HG03354 (cell line): ENCODE measurements at regions not wholly inside any gene's neighbourhood (a gene's known extent, or its start where the extent isn't known, plus 50 kb on each side); places are given as distances from the start of the nearest gene placed in this dataset.

ENCODE experiments used
- ATAC-seq: cut with Tn5 transposase; IDR thresholded peaks from one replicate; pipeline ENCODE4 v1.9.1; 2021; ENCODE audit warnings: mild to moderate bottlenecking; ENCODE audit not compliant: unreplicated experiment, poor library complexity, severe bottlenecking

DNA sequence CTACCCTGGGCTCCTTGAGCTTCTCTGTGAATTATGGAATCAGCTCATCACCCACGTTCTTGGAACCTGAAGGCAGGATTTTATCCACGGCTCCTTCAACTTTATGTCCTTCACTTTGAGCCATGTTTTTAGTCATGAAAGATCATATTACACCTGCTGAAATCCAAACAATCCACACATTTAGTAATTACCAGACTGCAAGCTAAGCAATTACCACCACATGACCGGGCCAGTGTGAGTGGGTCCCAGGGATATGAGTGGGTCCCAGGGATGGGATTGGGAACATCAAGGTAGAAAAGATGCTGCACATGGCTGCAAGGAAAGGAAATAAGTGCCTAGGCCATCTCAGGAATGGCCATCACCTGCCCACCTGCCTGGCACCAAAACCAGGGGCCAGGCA lies 140.3 kb upstream of the IQSEC1 start:
- no peak for ATAC-seq

DNA sequence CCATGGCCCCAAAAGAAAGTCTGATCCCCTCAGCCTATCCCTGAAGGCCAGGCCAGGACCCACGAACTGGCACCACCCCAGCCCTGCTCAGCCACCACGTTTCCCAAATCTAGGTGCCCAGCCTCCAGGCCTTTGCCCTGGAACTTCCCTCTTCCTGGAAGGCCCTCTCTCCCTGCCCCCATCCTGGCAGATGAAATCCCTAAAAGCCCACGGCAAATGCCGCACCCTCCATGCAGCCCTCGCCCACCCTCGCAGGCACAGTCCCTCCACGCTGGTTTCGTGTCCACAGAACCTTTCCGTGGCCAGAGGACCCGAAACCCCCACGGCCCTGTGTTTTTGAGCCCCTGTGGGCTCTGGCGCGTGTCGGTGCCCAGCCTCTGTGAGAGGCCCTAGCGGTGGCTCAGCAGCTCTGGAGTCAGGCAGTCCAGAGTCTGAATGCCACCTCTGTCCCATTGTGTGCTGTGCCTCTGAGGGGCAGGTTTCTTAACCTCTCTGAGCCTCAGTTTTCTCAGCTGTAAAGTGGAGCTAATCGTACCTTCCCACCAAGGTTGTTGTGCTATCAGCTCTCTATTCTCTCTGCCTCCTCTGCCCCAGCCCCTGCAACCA lies 138.5 kb upstream of the IQSEC1 start:
- ATAC-seq: no peak

DNA sequence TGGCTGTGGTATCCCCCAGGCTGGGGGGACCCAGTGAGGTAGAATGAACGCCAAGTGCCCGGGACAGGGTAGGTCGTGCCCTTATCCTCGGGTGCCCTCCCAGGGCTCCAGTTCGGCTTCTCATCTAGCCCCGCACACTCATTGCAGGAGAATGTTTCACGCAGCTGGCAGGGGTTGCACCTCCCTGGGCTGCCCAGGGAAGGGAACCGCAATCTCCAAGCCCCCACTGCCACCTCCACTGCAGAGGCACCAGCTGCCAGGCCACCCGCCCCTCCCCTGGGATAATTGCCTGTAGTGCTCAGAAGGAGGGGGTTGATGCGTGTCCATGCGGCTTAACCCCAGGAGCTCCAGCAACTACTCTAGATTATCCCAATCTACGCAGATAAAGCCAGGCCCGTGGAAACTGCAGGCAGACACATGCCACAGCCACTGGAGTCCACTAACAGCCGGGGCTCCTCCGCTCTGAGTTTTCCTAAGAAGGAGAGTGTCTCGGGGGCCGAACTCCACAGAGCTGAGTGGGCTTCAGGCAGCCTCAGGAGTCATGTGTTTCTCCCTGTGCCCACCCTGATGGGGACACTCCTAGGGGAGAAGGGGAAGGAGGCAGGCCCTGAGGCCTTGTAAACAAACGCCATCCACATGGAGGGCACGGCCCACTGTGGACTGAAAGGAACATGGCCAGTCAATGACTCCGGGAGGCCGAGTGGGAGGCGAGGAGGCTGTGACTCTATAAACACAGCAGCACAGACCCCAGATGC lies 137.2 kb upstream of the IQSEC1 start:
- no peak for ATAC-seq

- no peak for ATAC-seq
Measured at GRCh38 chr3:13209634-13209997, 136.4 kb upstream of the IQSEC1 start.

DNA sequence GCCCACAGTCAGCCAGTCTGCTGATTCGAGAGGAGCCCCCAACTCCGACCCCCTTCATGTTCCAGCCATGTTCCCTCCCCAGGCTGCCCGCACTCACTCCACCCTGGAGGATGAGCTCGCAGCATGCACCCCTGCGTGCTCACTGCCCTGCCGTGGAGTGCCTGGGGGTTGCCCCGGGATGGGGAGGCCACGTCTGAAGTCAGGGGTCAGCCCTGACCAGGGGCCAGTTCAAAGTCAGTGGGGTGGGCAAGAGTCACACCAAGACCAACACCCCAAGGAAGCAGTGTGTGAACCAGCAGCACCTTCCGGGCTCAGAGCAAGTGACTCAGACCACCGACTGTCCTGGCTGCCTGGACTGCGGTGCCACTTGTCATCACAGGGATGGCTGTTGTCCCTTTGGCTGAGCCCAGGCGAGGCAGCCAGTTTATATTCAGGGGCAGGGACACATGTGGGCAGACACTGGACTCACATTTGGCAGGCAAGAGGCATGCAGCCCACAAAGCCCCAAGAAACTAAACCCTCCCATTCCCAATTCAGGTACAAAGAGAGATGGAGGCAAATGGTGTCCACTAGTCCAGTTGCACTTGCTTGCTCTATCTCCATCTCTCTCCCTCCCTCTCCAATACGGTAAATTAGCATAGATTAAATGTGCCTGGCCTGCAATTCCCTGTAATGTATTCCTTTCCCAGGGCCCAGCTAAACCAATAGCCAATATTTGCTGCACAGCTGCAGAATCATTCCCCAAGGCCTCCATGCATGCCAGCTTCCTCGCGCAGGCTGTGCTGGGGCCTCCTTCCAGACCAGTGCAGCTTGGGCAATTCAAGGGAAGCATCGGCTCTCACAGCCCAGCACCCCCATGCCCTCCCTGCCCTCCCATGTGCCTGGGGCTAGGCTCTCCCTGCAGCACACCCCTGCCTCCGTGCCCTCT lies 135.7 kb upstream of the IQSEC1 start:
- no peak for ATAC-seq

DNA sequence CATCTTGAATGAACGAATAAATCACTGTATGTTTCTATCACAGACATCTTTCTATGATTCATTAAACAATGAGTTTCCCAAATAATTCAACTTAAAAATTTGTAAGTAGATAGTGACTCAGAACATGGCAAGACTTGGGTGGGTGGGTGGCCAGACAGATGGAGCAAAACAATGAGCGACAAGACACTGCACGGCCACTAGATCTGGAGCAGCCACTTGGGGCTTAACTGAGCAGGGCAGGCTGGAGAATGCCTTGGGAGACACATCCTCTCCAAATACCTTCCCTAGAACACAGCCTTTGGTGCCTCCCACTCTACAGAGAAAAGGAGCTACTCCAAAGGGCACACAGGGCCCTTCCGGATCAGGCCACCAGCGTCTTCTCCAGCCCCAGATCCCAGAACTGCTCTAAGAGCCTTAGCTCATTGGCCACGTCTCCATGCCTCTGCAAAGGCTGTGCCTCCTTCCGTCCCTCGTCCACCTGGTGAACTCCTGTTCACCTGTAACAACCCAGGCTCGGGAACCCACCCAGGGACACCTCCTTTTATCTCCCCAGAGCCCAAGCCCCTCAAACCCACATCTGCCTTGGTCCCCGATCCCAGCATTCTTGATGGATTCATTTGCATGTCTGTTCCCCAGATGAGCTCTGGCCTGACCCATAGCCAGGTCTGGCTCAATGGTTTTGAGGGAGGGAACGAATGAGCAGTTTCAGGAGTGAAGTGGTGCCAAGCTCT lies 134.9 kb upstream of the IQSEC1 start:
- no peak for ATAC-seq

- ATAC-seq: no peak
Measured at GRCh38 chr3:13207578-13207922, 134.3 kb upstream of the IQSEC1 start.

DNA sequence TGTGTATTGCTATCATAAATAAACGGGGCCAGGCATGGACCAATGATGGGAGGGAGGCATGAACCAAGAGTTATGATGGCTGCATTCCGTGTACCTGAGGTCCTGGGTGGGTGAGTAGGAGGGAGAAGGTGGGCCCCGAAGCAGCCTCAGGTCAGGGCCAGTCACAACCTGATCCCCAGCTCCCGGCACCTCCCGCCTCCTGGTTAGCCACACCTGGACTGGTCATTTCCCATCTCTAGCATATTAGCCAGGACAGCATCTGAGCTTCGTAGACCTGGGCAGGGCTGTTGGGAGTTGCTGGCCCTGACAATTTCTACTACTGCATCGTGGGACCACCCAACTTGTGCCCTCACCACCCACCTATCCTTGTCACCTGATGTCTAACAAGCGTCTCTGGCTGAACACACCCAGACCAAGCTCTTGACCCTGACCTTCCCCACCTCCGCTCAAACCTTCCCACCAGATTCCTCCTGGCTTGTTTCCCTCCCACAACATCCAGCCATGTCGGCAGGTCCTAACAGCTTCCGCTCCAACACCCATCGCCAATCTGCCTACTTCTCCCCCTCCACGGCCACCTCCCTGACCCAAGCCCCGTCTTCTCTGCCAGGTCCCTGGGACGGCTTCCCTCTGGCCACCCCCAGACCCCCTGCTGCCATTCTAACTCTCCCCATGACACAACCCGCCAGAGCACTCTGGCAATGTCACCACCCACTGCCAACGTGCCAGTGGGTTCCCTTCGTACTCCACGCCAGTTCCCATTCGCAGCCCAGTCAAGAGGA lies 133.8 kb upstream of the IQSEC1 start:
- no peak for ATAC-seq

DNA sequence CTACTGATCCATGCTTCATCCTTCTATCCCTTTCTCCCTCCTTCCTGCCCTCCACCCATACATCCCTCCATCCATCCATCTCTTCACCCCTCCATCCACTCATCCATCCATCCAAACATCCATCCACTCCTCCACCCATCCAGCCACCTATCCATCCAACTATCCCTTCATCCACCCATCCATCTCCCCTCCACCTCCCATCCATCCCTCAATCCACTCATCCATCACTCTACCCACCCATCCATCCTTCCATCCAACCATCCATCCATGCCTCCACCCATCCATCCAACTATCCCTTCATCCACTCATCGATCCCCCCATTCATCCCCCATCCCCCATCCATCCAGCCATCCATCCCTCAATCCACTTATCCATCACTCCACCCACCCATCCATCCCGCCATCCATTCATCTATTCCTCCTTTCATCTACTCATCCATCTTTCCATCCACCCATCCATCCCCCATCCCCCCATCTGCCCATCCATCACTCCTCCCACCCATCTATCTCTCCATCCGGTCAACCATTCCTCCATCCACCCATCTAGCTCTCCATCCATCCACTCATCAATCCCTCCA lies 132.4 kb upstream of the IQSEC1 start:
- no peak for ATAC-seq

GRCh38 chr3:13204177-13204581 lies 130.9 kb upstream of the IQSEC1 start:
- no peak for ATAC-seq

GRCh38 chr3:13203398-13204176 lies 130.4 kb upstream of the IQSEC1 start:
- no peak for ATAC-seq

GRCh38 chr3:13202744-13203397 lies 129.6 kb upstream of the IQSEC1 start:
- no peak for ATAC-seq

DNA sequence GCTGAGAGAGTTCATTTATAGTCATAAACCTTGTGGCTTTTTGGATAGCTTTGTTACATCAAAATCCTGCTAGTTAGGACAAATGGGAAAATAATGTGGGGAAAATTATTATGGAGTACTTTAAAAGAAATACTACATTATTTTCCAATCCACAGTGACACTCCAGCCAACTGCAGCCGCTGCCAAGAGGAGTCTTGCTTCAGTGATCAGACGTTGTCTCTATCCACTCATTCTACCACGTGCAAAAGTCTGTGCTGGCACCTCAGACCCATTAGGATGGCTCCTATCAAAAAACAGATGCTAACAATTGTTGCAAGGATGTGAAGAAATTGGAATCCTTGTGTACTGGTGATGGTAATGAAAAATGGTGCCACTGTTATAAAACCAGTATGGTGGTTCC lies 128.6 kb upstream of the IQSEC1 start:
- no peak for ATAC-seq

DNA sequence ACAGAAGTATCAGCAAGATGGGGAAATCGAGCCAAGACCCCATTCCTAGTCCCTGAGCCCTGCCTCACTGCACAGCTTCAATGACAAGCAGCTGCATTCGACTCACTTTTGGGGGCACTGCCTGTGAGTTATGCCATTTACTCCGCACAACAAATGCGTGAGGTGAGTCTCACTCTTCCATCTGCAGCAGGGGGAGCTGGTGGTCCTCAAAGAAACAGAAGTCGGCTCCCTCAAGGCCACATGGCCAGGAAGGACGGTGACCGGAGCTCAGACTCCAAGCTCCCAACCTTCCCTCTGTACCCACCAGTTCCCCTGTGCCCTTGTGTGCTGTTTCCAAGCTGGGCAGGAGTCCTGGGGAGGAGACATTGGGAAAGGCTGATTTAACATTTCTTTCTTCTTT lies 127.7 kb upstream of the IQSEC1 start:
- no peak for ATAC-seq

DNA sequence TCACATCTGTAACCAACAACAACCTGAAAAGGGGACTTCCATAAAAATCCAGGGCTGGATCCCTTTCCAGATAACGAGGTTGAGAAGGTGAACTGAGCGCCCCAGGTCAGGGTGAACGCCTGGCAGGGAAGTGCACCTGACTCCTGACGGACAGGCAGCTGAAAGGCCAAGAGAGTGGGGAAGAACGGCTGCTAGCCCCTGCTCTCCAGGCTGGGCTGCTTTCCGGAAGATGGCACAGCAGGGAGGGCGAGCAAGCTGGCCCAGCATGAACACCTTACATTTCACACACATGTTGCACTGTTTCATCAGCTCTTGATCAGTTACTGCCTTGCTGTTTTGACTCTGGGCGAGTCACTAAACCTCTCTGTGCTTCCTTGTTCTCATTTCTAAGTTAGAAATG lies 127.2 kb upstream of the IQSEC1 start:
- no peak for ATAC-seq

DNA sequence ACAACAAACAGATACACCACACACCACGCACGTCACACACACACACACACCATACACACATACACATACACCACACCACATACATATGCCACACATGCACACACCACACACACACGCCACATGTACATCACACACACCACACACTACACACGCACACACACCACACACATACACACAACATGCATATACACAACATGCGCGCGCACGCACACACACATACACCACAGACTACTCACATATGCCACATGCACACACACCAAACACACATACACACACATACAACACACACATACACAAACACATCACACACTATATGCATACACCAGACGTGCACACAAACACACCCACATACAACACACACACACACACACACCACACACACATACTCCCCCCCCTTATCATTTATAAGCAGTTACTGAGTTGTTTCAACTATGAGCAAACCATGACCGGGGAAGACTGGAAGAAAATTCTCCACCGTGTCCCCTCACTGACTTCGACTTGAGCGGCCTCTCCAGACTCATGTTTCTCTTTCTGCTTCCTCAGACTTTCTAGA lies 126.7 kb upstream of the IQSEC1 start:
- no peak for ATAC-seq

DNA sequence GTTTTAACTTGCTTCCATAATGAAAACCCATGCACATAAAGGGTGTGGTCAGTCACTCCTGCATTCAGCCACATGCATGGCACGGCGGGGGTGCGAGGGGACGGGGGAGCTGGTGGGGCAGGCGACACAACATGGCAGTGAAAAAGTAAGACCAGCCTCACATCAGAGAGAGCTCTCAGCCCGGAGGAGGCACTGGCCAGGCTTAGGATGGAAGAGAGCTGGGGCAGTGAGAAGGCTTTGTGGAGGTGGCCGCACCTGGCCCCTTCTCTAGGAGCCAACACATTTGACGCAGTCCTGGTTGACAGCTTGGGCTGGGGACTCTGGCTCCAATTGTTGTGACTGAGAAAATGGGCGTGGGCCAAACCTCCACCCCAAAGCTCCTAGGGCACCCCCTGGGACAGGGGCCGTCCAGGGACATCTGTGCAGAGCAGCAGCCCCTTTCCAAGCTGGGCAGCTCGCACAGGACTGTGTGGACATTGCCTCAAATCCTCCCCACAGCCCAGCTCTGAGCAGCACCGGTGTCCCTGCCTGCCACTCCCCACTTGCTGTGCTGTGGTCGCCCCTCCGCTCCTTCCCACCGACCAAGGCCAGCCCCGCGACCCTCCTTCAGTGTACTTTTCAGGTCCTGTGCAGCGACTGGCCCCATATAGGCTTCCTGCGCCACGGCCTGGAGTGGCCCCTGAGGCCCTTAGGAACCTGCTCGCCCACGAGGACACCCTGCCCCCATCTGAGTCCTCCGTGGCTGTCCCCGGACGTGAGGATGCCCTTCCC lies 126.0 kb upstream of the IQSEC1 start:
- no peak for ATAC-seq
